GM12878 (cell line): ENCODE measurements at regions not wholly inside any gene's neighbourhood (a gene's known extent, or its start where the extent isn't known, plus 50 kb on each side); places are given as distances from the start of the nearest gene placed in this dataset.

ENCODE experiments used
- ATAC-seq: fragments of 200-7000 bp; cut with Tn5 transposase; 3 replicates; pipeline ENCODE4 v1.9.1; 2020; ENCODE audit warnings: mild to moderate bottlenecking, moderate library complexity
- BruUV-seq: library from RNA; stranded (reverse); fragments of 400-500 nt; replicated peaks from 2 replicates; lab custom pipeline; 2021; lab: Mats Ljungman, UMichigan
- CTCF ChIA-PET: fragments of 300-600 bp; sonication (Branson Sonifier 250); formaldehyde crosslinking; extraction: SDS; loops from one replicate; lab custom pipeline; 2021; ENCODE audit warnings: inconsistent platforms; lab: Yijun Ruan, JAX
- POLR2A ChIA-PET: fragments of 350-600 bp; formaldehyde crosslinking; extraction: SDS; loops from one replicate; lab custom pipeline; 2021; ENCODE audit warnings: inconsistent platforms; lab: Charles Lee
- RAD21 ChIA-PET: fragments of 300-600 bp; sonication (Branson Sonifier 250); formaldehyde crosslinking; loops from one replicate; lab custom pipeline; 2023; ENCODE audit warnings: antibody characterized with exemption; ENCODE audit not compliant: unreplicated experiment; lab: Charles Lee
- SMC1A ChIA-PET: fragments of 300-600 bp; sonication (Branson Sonifier 250); formaldehyde crosslinking; loops from one replicate; lab custom pipeline; 2023; ENCODE audit not compliant: unreplicated experiment, uncharacterized antibody; lab: Charles Lee
- DNase-seq: peaks from one replicate; pipeline ENCODE4 v3.0.0-alpha.2; 2011; ENCODE audit warnings: low read depth, low spot score
- FAIRE-seq: peaks from 3 replicates; lab custom pipeline; 2011; peaks lifted over from hg19 to GRCh38; lab: Jason Lieb, UNC
- H2AFZ ChIP-seq: 2 replicates; pipeline ENCODE4 v1.6.0; 2011; ENCODE audit warnings: low read depth, low read length, control low read depth; ENCODE audit not compliant: control insufficient read depth
- H3K27ac ChIP-seq: 2 replicates; pipeline ENCODE4 v1.5.1; 2011; ENCODE audit warnings: control low read depth; ENCODE audit not compliant: control insufficient read depth, insufficient read depth
- H3K27me3 ChIP-seq, 2 experiments: replicated peaks in 1 of 2; 2 replicates each; pipeline versions ENCODE4 v1.6.0 to v1.6.1; 2011; ENCODE audit warnings: low read length in 1 of 2; ENCODE audit not compliant: control insufficient read depth in 2 of 2, insufficient read depth in 2 of 2
- H3K36me3 ChIP-seq, 2 experiments: 2 replicates each; pipeline ENCODE4 v1.5.1; 2011; ENCODE audit warnings: low read length in 1 of 2; ENCODE audit not compliant: control insufficient read depth in 2 of 2, insufficient read depth in 2 of 2
- H3K4me1 ChIP-seq: 2 replicates; pipeline ENCODE4 v1.6.1; 2011; ENCODE audit warnings: mild to moderate bottlenecking, low read length, moderate library complexity, mixed read lengths; ENCODE audit not compliant: control insufficient read depth, insufficient read depth
- H3K4me2 ChIP-seq: 2 replicates; pipeline ENCODE4 v1.6.0; 2011; ENCODE audit warnings: control low read depth; ENCODE audit not compliant: control insufficient read depth, insufficient read depth
- H3K4me3 ChIP-seq: fragments of 200-600 bp; sonication (generic); 2 replicates; pipeline ENCODE4 v1.5.1; 2016
- H3K79me2 ChIP-seq: 2 replicates; pipeline ENCODE4 v1.6.0; 2011; ENCODE audit warnings: low read length; ENCODE audit not compliant: control insufficient read depth, insufficient read depth
- H3K9ac ChIP-seq: 2 replicates; pipeline ENCODE4 v1.8.0; 2011; ENCODE audit warnings: low read length, control low read depth, mixed read lengths; ENCODE audit not compliant: control insufficient read depth, insufficient read depth
- H3K9me3 ChIP-seq: replicated peaks from 3 replicates; pipeline ENCODE4 v1.5.1; 2011; ENCODE audit warnings: mild to moderate bottlenecking, low read length; ENCODE audit not compliant: control insufficient read depth, insufficient read depth
- H4K20me1 ChIP-seq: 2 replicates; pipeline ENCODE4 v1.6.0; 2011; ENCODE audit not compliant: control insufficient read depth, insufficient read depth
- ETV6 ChIP-seq, 2 experiments: fragments of 450-650 bp in 1 of 2; IDR thresholded peaks in 1 of 2; conservative IDR thresholded peaks in 1 of 2; 2 replicates each; pipeline ENCODE4 v1.6.1; 2014; ENCODE audit warnings: antibody characterized with exemption in 1 of 2, borderline replicate concordance in 1 of 2, low read depth in 1 of 2, mild to moderate bottlenecking in 1 of 2, moderate library complexity in 1 of 2
- HDAC6 ChIP-seq: fragments of 200-600 bp; sonication (generic); IDR thresholded peaks from one replicate; pipeline ENCODE4 v1.8.0; 2017; ENCODE audit warnings: antibody characterized with exemption; ENCODE audit not compliant: unreplicated experiment
- MTA2 ChIP-seq: fragments of 450-650 bp; IDR thresholded peaks from 2 replicates; pipeline ENCODE4 v1.6.1; 2016; ENCODE audit warnings: low read depth, mild to moderate bottlenecking, moderate library complexity
- RB1 ChIP-seq: fragments of 450-650 bp; formaldehyde crosslinking; IDR thresholded peaks from 2 replicates; pipeline ENCODE4 v1.6.1; 2017; ENCODE audit warnings: mild to moderate bottlenecking, borderline replicate concordance
- RCOR1 ChIP-seq: conservative IDR thresholded peaks from 2 replicates; pipeline ENCODE4 v1.6.1; 2012; ENCODE audit warnings: low read depth, low read length, improper control_type of control experiment
- SMAD1 ChIP-seq: fragments of 450-650 bp; IDR thresholded peaks from 2 replicates; pipeline ENCODE4 v1.6.1; 2018; ENCODE audit warnings: mild to moderate bottlenecking, low read depth; ENCODE audit not compliant: partially characterized antibody
- SMARCA5 ChIP-seq: fragments of 450-650 bp; IDR thresholded peaks from 2 replicates; pipeline ENCODE4 v1.6.1; 2017; ENCODE audit warnings: mild to moderate bottlenecking
- SP1 ChIP-seq: IDR thresholded peaks from one replicate; pipeline ENCODE4 v1.6.1; 2011; ENCODE audit warnings: low read depth, low read length
- SREBF1 ChIP-seq: IDR thresholded peaks from 2 replicates; pipeline ENCODE4 v1.6.1; 2012; ENCODE audit warnings: mild to moderate bottlenecking, low read length
- WRNIP1 ChIP-seq: IDR thresholded peaks from 2 replicates; pipeline ENCODE4 v1.6.1; 2011; ENCODE audit warnings: low read depth, low read length, improper control_type of control experiment, borderline replicate concordance
- WGBS: methylation state at CpG from one replicate; pipeline ENCODE4 v1.1.6; 2016; ENCODE audit warnings: low lambda C conversion rate; ENCODE audit not compliant: insufficient replicate concordance, insufficient coverage; ENCODE audit errors: missing lambda C conversion rate; 5-methylcytosine and 5-hydroxymethylcytosine counted together
- in situ Hi-C: fragments of 300-500 bp; cut with MboI; formaldehyde crosslinking; loops from 9 replicates; pipeline ENCODE4 v1.14.3; 2018; ENCODE audit warnings: mixed read lengths
- intact Hi-C: fragments of 100-400 bp; cut with micrococcal nuclease; formaldehyde crosslinking; loops from one replicate; pipeline ENCODE4 v1.14.2; 2022; ENCODE audit not compliant: unreplicated experiment
- TF ChIP-seq, protein P1 (sequence below): IDR thresholded peaks from 2 replicates; pipeline ENCODE4 v1.6.1; 2012; ENCODE audit warnings: mild to moderate bottlenecking, low read depth, low read length
- TF ChIP-seq, protein P2 (sequence below): fragments of 450-650 bp; IDR thresholded peaks from 2 replicates; pipeline ENCODE4 v1.6.1; 2017; ENCODE audit warnings: antibody characterized with exemption, mild to moderate bottlenecking, moderate library complexity
- TF ChIP-seq, protein P3 (sequence below): fragments of 450-650 bp; IDR thresholded peaks from 2 replicates; pipeline ENCODE4 v1.6.1; 2014; ENCODE audit warnings: mild to moderate bottlenecking

DNA sequence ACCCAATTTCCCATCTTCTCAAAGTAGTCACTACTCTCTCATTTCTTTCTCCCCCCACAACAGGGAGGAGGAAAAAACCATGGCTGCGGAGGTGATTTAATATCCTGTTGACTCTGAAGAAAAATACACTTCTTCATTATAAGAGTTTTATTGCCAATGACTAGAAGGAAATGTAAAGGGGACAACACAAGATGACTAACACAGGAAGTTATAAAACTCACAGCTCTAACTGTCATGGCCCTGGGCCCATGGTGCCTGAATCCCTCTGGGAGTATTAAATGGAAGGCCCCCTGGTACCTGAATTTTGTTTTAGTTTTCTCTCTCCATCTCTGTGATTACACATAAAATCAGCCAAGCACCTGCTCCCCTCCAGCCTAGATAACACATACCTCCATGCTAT is 352.8 kb upstream of the FAT3 start (continued):
- TF ChIP-seq, protein P1, sequence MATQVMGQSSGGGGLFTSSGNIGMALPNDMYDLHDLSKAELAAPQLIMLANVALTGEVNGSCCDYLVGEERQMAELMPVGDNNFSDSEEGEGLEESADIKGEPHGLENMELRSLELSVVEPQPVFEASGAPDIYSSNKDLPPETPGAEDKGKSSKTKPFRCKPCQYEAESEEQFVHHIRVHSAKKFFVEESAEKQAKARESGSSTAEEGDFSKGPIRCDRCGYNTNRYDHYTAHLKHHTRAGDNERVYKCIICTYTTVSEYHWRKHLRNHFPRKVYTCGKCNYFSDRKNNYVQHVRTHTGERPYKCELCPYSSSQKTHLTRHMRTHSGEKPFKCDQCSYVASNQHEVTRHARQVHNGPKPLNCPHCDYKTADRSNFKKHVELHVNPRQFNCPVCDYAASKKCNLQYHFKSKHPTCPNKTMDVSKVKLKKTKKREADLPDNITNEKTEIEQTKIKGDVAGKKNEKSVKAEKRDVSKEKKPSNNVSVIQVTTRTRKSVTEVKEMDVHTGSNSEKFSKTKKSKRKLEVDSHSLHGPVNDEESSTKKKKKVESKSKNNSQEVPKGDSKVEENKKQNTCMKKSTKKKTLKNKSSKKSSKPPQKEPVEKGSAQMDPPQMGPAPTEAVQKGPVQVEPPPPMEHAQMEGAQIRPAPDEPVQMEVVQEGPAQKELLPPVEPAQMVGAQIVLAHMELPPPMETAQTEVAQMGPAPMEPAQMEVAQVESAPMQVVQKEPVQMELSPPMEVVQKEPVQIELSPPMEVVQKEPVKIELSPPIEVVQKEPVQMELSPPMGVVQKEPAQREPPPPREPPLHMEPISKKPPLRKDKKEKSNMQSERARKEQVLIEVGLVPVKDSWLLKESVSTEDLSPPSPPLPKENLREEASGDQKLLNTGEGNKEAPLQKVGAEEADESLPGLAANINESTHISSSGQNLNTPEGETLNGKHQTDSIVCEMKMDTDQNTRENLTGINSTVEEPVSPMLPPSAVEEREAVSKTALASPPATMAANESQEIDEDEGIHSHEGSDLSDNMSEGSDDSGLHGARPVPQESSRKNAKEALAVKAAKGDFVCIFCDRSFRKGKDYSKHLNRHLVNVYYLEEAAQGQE, result no peak
- TF ChIP-seq RCOR1 (no peak), SP1 (no peak)
- TF ChIP-seq, protein P2, sequence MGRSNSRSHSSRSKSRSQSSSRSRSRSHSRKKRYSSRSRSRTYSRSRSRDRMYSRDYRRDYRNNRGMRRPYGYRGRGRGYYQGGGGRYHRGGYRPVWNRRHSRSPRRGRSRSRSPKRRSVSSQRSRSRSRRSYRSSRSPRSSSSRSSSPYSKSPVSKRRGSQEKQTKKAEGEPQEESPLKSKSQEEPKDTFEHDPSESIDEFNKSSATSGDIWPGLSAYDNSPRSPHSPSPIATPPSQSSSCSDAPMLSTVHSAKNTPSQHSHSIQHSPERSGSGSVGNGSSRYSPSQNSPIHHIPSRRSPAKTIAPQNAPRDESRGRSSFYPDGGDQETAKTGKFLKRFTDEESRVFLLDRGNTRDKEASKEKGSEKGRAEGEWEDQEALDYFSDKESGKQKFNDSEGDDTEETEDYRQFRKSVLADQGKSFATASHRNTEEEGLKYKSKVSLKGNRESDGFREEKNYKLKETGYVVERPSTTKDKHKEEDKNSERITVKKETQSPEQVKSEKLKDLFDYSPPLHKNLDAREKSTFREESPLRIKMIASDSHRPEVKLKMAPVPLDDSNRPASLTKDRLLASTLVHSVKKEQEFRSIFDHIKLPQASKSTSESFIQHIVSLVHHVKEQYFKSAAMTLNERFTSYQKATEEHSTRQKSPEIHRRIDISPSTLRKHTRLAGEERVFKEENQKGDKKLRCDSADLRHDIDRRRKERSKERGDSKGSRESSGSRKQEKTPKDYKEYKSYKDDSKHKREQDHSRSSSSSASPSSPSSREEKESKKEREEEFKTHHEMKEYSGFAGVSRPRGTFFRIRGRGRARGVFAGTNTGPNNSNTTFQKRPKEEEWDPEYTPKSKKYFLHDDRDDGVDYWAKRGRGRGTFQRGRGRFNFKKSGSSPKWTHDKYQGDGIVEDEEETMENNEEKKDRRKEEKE, result no peak

DNA sequence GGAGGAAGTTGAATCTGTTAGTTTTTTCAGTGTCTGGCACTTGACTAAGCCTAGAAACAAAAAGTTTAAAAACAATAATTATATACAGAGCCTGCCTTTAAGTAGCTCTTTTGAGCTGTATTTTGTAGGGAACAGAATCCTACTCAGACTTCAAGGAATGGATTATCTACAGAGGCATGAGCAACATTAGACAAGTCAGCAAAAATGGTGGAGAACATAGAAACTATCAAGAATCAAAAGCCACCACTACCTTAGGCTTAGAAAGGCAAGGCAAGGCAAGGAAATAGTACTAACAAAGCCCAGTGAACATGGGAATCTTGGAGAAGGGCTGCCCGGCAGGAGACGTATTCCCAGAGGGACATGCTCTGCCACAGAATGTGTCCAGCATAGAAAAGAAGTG is 353.6 kb upstream of the FAT3 start:
- FAIRE-seq (no peak), DNase-seq (no peak), ATAC-seq (no peak)
- Histone ChIP-seq H3K27me3 (no peaks in the 10 kb centered on the region), H3K36me3 (no peaks in the 10 kb centered on the region), H2AFZ (no peak overlapping the region), H3K9ac (no peak overlapping the region), H3K27ac (no peak overlapping the region), H3K4me3 (no peak overlapping the region), H3K9me3 (no peaks in the 10 kb centered on the region), H3K79me2 (no peaks in the 10 kb centered on the region), H3K4me1 (no peaks in the 10 kb centered on the region), H3K4me2 (no peak overlapping the region), H4K20me1 (no peaks in the 10 kb centered on the region)
- POLR2A ChIA-PET, result no interaction called here
- CTCF ChIA-PET, result interaction anchor here (0.5 kb wide), 1 partner anchor 698 kb away, joined by 4 read pairs; no protein-coding TSS in a partner anchor
- no TSS peak for BruUV-seq
- in situ Hi-C loops, result no loop called here
- SMC1A ChIA-PET, result no interaction called here
- WGBS, result 30% methylated on average over 2 of the region's 2 CpGs
- RAD21 ChIA-PET, result no interaction called here
- intact Hi-C loops, result no loop called here
- TF ChIP-seq WRNIP1, result no peak
- TF ChIP-seq, protein P3, sequence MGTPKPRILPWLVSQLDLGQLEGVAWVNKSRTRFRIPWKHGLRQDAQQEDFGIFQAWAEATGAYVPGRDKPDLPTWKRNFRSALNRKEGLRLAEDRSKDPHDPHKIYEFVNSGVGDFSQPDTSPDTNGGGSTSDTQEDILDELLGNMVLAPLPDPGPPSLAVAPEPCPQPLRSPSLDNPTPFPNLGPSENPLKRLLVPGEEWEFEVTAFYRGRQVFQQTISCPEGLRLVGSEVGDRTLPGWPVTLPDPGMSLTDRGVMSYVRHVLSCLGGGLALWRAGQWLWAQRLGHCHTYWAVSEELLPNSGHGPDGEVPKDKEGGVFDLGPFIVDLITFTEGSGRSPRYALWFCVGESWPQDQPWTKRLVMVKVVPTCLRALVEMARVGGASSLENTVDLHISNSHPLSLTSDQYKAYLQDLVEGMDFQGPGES, result no peak
- TF ChIP-seq SREBF1, result no peak
- TF ChIP-seq SMARCA5, result no peak
- TF ChIP-seq HDAC6, result no peak
- TF ChIP-seq SP1, result no peak
- TF ChIP-seq SMAD1, result no peak
- TF ChIP-seq ETV6 (conservative IDR thresholded peaks at IDR 0.05 in 1 of 2, IDR thresholded peaks at IDR 0.05 in 1 of 2; ENCODE audit: borderline replicate concordance in 1 of 2, low read depth in 1 of 2), result no peak
- TF ChIP-seq RB1, result no peak
- no peak for TF ChIP-seq MTA2
